Neural cell (in vitro differentiated cells): ENCODE measurements at regions not wholly inside any gene's neighbourhood (a gene's known extent, or its start where the extent isn't known, plus 50 kb on each side); places are given as distances from the start of the nearest gene placed in this dataset.

Experiments
- H2AFZ ChIP-seq: fragments of 200-600, 300-800 bp; sonication (generic), shearing (Covaris generic); 2 replicates; pipeline ENCODE4 v1.6.0; 2014; ENCODE audit warnings: low read depth, mild to moderate bottlenecking, antibody characterized with exemption, low read length, moderate library complexity
- H3F3A ChIP-seq: fragments of 200-600 bp; shearing (Covaris generic); 2 replicates; pipeline ENCODE4 v1.6.1; 2016; ENCODE audit warnings: mild to moderate bottlenecking, moderate library complexity, mixed read lengths, antibody characterized with exemption, low read length; ENCODE audit not compliant: insufficient read depth, poor library complexity, severe bottlenecking
- H3K27ac ChIP-seq: fragments of 200-600, 300-800 bp; sonication (generic), shearing (Covaris generic); 2 replicates; pipeline ENCODE4 v1.5.1; 2014; ENCODE audit warnings: mild to moderate bottlenecking, low read length, moderate library complexity
- H3K27me3 ChIP-seq: fragments of 300-800, 200-600 bp; sonication (generic), shearing (Covaris generic); 2 replicates; pipeline ENCODE4 v1.6.0; 2014; ENCODE audit warnings: mild to moderate bottlenecking, low read depth, low read length, moderate library complexity; ENCODE audit not compliant: insufficient read depth
- H3K36me3 ChIP-seq: fragments of 300-800, 200-600 bp; sonication (generic), shearing (Covaris generic); 2 replicates; pipeline ENCODE4 v1.5.1; 2014; ENCODE audit warnings: mild to moderate bottlenecking, antibody characterized with exemption, low read length, moderate library complexity; ENCODE audit not compliant: insufficient read depth
- H3K4me2 ChIP-seq: fragments of 300-800, 200-600 bp; sonication (generic), shearing (Covaris generic); 2 replicates; pipeline ENCODE4 v1.6.0; 2014; ENCODE audit warnings: mild to moderate bottlenecking, low read length
- H3K4me3 ChIP-seq: fragments of 300-800, 200-600 bp; sonication (generic), shearing (Covaris generic); 2 replicates; pipeline ENCODE4 v1.5.1; 2014; ENCODE audit warnings: mild to moderate bottlenecking, low read length, moderate library complexity
- H3K79me2 ChIP-seq: fragments of 200-600 bp; shearing (Covaris generic); replicated peaks from 2 replicates; pipeline ENCODE4 v1.6.0; 2014; ENCODE audit warnings: mild to moderate bottlenecking, low read length, moderate library complexity; ENCODE audit not compliant: insufficient read depth
- H3K9ac ChIP-seq: fragments of 300-800, 200-600 bp; sonication (generic), shearing (Covaris generic); 2 replicates; pipeline ENCODE4 v1.6.1; 2016; ENCODE audit warnings: mild to moderate bottlenecking, low read length, mixed read lengths
- H3K9me2 ChIP-seq: fragments of 200-600 bp; shearing (Covaris generic); 2 replicates; pipeline ENCODE4 v1.6.1; 2016; ENCODE audit warnings: mild to moderate bottlenecking, low read length, mixed read lengths; ENCODE audit not compliant: insufficient read depth
- H3K9me3 ChIP-seq: fragments of 200-600, 300-800 bp; sonication (generic), shearing (Covaris generic); 2 replicates; pipeline ENCODE4 v1.6.1; 2016; ENCODE audit warnings: mild to moderate bottlenecking, mixed run types, low read length, moderate library complexity, mixed read lengths
- H4K20me1 ChIP-seq: fragments of 200-600 bp; shearing (Covaris generic); 2 replicates; pipeline ENCODE4 v1.6.1; 2016; ENCODE audit warnings: mild to moderate bottlenecking, mixed run types; ENCODE audit not compliant: insufficient read depth
- EP300 ChIP-seq: fragments of 450-650 bp; conservative IDR thresholded peaks from 2 replicates; pipeline ENCODE4 v1.6.1; 2014; ENCODE audit warnings: antibody characterized with exemption, mild to moderate bottlenecking, moderate library complexity; ENCODE audit not compliant: poor library complexity, severe bottlenecking
- EZH2 ChIP-seq: fragments of 200-600, 300-800 bp; shearing (Covaris generic), sonication (generic); IDR thresholded peaks from 2 replicates; pipeline ENCODE4 v1.6.1; 2014; ENCODE audit warnings: antibody characterized with exemption, low read length, borderline replicate concordance, mild to moderate bottlenecking; ENCODE audit not compliant: insufficient read depth, poor library complexity, severe bottlenecking
- MXI1 ChIP-seq: fragments of 450-650 bp; conservative IDR thresholded peaks from 2 replicates; pipeline ENCODE4 v1.6.1; 2014; ENCODE audit warnings: antibody characterized with exemption, mild to moderate bottlenecking; ENCODE audit not compliant: poor library complexity, severe bottlenecking
- POLR2AphosphoS5 ChIP-seq: IDR thresholded peaks from 2 replicates; pipeline ENCODE4 v1.6.1; 2012
- RAD21 ChIP-seq: fragments of 450-650 bp; conservative IDR thresholded peaks from 2 replicates; pipeline ENCODE4 v1.6.1; 2014; ENCODE audit warnings: antibody characterized with exemption, mild to moderate bottlenecking, moderate library complexity
- SMC3 ChIP-seq: fragments of 450-650 bp; conservative IDR thresholded peaks from 2 replicates; pipeline ENCODE4 v1.6.1; 2014; ENCODE audit warnings: antibody characterized with exemption, mild to moderate bottlenecking, moderate library complexity; ENCODE audit not compliant: poor library complexity
- TAF1 ChIP-seq: IDR thresholded peaks from 2 replicates; pipeline ENCODE4 v1.6.1; 2012; ENCODE audit warnings: low read depth
- TF ChIP-seq, protein P1 (sequence below): IDR thresholded peaks from 2 replicates; pipeline ENCODE4 v1.6.1; 2012; ENCODE audit warnings: borderline replicate concordance
- TF ChIP-seq, protein P2 (sequence below): fragments of 450-650 bp; IDR thresholded peaks from 2 replicates; pipeline ENCODE4 v1.5.1; 2014; ENCODE audit warnings: antibody characterized with exemption, mild to moderate bottlenecking, moderate library complexity; ENCODE audit not compliant: poor library complexity, severe bottlenecking

GRCh38 chr14:103220134-103220981 is 97.1 kb downstream of the TNFAIP2 start:
- Histone ChIP-seq H3K9ac (no peak overlapping the region), H4K20me1 (no peaks in the 10 kb centered on the region), H3K9me3 (no peaks in the 10 kb centered on the region), H2AFZ (no peak overlapping the region), H3K79me2 (no peaks in the 10 kb centered on the region), H3K27me3 (peaks cover 19% of the 10 kb centered on the region), H3K27ac (no peak overlapping the region), H3F3A (no peaks in the 10 kb centered on the region), H3K9me2 (no peaks in the 10 kb centered on the region), H3K4me2 (no peak overlapping the region), H3K36me3 (no peaks in the 10 kb centered on the region), H3K4me3 (no peak overlapping the region)
- TF ChIP-seq, protein P1, sequence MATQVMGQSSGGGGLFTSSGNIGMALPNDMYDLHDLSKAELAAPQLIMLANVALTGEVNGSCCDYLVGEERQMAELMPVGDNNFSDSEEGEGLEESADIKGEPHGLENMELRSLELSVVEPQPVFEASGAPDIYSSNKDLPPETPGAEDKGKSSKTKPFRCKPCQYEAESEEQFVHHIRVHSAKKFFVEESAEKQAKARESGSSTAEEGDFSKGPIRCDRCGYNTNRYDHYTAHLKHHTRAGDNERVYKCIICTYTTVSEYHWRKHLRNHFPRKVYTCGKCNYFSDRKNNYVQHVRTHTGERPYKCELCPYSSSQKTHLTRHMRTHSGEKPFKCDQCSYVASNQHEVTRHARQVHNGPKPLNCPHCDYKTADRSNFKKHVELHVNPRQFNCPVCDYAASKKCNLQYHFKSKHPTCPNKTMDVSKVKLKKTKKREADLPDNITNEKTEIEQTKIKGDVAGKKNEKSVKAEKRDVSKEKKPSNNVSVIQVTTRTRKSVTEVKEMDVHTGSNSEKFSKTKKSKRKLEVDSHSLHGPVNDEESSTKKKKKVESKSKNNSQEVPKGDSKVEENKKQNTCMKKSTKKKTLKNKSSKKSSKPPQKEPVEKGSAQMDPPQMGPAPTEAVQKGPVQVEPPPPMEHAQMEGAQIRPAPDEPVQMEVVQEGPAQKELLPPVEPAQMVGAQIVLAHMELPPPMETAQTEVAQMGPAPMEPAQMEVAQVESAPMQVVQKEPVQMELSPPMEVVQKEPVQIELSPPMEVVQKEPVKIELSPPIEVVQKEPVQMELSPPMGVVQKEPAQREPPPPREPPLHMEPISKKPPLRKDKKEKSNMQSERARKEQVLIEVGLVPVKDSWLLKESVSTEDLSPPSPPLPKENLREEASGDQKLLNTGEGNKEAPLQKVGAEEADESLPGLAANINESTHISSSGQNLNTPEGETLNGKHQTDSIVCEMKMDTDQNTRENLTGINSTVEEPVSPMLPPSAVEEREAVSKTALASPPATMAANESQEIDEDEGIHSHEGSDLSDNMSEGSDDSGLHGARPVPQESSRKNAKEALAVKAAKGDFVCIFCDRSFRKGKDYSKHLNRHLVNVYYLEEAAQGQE: no peak
- TF ChIP-seq MXI1 (no peak), EZH2 (no peak), RAD21 (no peak), EP300 (no peak), TAF1 (no peak), POLR2AphosphoS5 (no peak), SMC3 (no peak)
- TF ChIP-seq, protein P2, sequence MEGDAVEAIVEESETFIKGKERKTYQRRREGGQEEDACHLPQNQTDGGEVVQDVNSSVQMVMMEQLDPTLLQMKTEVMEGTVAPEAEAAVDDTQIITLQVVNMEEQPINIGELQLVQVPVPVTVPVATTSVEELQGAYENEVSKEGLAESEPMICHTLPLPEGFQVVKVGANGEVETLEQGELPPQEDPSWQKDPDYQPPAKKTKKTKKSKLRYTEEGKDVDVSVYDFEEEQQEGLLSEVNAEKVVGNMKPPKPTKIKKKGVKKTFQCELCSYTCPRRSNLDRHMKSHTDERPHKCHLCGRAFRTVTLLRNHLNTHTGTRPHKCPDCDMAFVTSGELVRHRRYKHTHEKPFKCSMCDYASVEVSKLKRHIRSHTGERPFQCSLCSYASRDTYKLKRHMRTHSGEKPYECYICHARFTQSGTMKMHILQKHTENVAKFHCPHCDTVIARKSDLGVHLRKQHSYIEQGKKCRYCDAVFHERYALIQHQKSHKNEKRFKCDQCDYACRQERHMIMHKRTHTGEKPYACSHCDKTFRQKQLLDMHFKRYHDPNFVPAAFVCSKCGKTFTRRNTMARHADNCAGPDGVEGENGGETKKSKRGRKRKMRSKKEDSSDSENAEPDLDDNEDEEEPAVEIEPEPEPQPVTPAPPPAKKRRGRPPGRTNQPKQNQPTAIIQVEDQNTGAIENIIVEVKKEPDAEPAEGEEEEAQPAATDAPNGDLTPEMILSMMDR: no peak

DNA sequence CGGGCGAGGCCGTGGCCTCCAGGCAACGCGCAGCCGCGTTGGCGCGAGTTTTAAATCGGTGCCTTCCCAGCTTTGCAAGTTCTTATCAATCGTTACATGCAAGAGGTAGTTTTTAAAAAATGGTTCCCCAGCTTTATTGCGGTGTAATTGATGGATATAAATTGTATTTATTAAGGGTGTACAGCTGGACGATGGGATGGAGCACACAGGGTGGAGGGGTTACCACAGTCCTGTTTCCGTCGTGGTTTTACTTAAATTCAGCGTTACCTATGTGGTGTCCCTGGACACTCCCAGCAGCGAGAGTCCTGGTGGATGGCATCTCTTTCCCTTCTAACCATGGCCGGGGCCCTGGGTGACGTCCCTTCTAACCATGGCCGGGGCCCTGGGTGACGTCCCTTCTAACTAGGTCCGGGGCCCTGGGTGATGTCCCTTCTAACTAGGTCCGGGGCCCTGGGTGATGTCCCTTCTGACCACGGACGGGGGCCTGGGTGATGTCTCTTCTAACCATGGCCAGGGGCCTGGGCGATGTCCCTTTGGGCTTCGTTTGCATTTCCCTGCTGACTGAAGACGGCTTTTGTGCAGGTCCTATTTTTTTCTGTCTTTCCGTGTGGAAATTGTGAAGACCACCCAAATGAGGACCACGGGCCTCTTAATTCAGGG is 97.9 kb downstream of the TNFAIP2 start:
- Histone ChIP-seq H3K9me2 (no peaks in the 10 kb centered on the region), H4K20me1 (no peaks in the 10 kb centered on the region), H3K4me3 (no peak overlapping the region), H2AFZ (no peak overlapping the region), H3K27me3 (peaks cover 19% of the 10 kb centered on the region), H3K9ac (no peak overlapping the region), H3F3A (no peaks in the 10 kb centered on the region), H3K79me2 (no peaks in the 10 kb centered on the region), H3K9me3 (no peaks in the 10 kb centered on the region), H3K27ac (no peak overlapping the region), H3K36me3 (no peaks in the 10 kb centered on the region), H3K4me2 (no peak overlapping the region)
- no peak for TF ChIP-seq TAF1
- TF ChIP-seq, protein P1: no peak
- no peak for TF ChIP-seq EP300
- TF ChIP-seq POLR2AphosphoS5: no peak
- TF ChIP-seq EZH2: no peak
- no peak for TF ChIP-seq MXI1
- TF ChIP-seq SMC3: no peak
- TF ChIP-seq RAD21: no peak
- TF ChIP-seq, protein P2: no peak
